Esophagus muscularis mucosa (tissue), 4 donors: ENCODE measurements at regions not wholly inside any gene's neighbourhood (a gene's known extent, or its start where the extent isn't known, plus 50 kb on each side); places are given as distances from the start of the nearest gene placed in this dataset.

ENCODE experiments used
- DNase-seq: peaks from one replicate; pipeline ENCODE4 v3.0.0-alpha.2; 2017; ENCODE audit errors: extremely low spot score
- H3K27ac ChIP-seq, 4 donors: fragments of 200-600 bp; sonication (generic); replicated peaks in 1 of 4; 1 replicate in 3 of 4; 2 replicates in 1 of 4; pipeline ENCODE4 v1.5.1; 2016 to 2019; ENCODE audit warnings: mild to moderate bottlenecking in 1 of 4
- H3K27me3 ChIP-seq, 4 donors: fragments of 200-600 bp; sonication (generic); one replicate each; pipeline versions ENCODE4 v1.5.1 to v1.6.0; 2016 to 2019
- H3K36me3 ChIP-seq, 4 donors: fragments of 200-600 bp; sonication (generic); one replicate each; pipeline ENCODE4 v1.5.1; 2016 to 2019
- H3K4me1 ChIP-seq, 4 donors: fragments of 200-600 bp; sonication (generic); one replicate each; pipeline ENCODE4 v1.5.1; 2016 to 2019
- H3K4me3 ChIP-seq, 4 donors: fragments of 200-600 bp; sonication (generic); 1 replicate in 2 of 4; 2 replicates in 2 of 4; pipeline ENCODE4 v1.5.1; 2016 to 2019; ENCODE audit warnings: mild to moderate bottlenecking in 4 of 4, moderate library complexity in 1 of 4
- H3K9me3 ChIP-seq, 4 donors: fragments of 200-600 bp; sonication (generic); 1 replicate in 3 of 4; 2 replicates in 1 of 4; pipeline ENCODE4 v1.5.1; 2016 to 2019
- EP300 ChIP-seq: sonication (generic); formaldehyde crosslinking; IDR thresholded peaks from one replicate; pipeline ENCODE4 v1.6.1; 2017; ENCODE audit warnings: antibody characterized with exemption
- POLR2A ChIP-seq: fragments of 450-650 bp; IDR thresholded peaks from one replicate; pipeline ENCODE4 v1.6.1; 2017; ENCODE audit warnings: antibody characterized with exemption, moderate library complexity, mild to moderate bottlenecking, low read depth
- POLR2AphosphoS5 ChIP-seq, 2 donors: sonication (generic); formaldehyde crosslinking; IDR thresholded peaks; one replicate each; pipeline ENCODE4 v1.6.1; 2017; ENCODE audit warnings: antibody characterized with exemption in 2 of 2
- WGBS: methylation state at CpG from one replicate; pipeline ENCODE4 v1.1.5; 2018; 5-methylcytosine and 5-hydroxymethylcytosine counted together
- intact Hi-C: fragments of 100-400 bp; cut with DNase I; formaldehyde crosslinking; loops from one replicate; pipeline ENCODE4 v1.15.1; 2023
- TF ChIP-seq, protein P1 (sequence below), 3 experiments: fragments of 200-600 bp in 2 of 3; fragments of 450-650 bp in 1 of 3; sonication (generic) in 2 of 3; IDR thresholded peaks; one replicate each; pipeline ENCODE4 v1.5.1; 2017 to 2019; ENCODE audit warnings: antibody characterized with exemption in 3 of 3, mild to moderate bottlenecking in 2 of 3, moderate library complexity in 1 of 3

DNA sequence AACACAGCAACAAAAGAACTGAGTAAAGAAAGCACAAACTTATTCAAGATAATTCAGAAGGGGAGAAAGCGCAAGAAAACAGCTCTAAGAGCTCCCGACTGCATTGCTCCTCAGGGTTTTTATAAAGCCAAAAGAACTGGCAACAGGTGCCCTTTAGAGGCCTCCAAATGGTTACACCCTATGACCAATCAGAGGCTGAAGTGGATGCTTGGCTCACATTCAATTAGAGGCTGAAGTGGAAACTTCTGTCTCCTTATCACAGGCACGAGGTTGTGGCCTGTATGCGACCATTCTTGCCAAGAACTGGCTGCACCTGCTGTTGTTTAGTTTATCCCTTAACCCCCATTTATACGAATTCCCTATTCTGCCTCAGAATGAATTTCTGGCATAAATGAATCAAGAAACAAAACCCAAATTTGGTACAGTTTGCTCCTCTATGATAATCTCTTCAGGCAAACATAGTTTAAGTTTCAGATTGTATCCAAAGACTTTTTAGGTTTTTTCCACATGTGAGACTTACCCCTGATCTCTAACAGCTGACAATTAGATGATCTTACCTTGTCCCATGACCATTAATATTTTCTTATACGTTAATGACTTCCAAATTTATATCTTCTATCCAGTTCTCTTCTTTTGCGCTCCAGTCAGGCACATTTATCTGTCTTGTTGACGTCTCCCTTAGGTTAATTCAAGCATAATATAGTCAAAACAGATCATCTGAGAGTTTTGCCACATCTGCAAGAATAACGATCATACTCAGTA is 504.8 kb downstream of the NXPH1 start:
- no peaks in the 10 kb centered on the region for H3K36me3 ChIP-seq
- no peaks in the 10 kb centered on the region for H3K9me3 ChIP-seq
- 61% methylated on average over 9 of the region's 9 CpGs for WGBS
- DNase-seq = no peak
- intact Hi-C loops = no loop called here
- H3K4me3 ChIP-seq = no peak overlapping the region
- no peaks in the 10 kb centered on the region for H3K4me1 ChIP-seq
- no peaks in the 10 kb centered on the region for H3K27me3 ChIP-seq
- TF ChIP-seq POLR2A (no peak), POLR2AphosphoS5 (IDR thresholded peaks at IDR 0.05) (no peak), EP300 (no peak)
- TF ChIP-seq, protein P1, sequence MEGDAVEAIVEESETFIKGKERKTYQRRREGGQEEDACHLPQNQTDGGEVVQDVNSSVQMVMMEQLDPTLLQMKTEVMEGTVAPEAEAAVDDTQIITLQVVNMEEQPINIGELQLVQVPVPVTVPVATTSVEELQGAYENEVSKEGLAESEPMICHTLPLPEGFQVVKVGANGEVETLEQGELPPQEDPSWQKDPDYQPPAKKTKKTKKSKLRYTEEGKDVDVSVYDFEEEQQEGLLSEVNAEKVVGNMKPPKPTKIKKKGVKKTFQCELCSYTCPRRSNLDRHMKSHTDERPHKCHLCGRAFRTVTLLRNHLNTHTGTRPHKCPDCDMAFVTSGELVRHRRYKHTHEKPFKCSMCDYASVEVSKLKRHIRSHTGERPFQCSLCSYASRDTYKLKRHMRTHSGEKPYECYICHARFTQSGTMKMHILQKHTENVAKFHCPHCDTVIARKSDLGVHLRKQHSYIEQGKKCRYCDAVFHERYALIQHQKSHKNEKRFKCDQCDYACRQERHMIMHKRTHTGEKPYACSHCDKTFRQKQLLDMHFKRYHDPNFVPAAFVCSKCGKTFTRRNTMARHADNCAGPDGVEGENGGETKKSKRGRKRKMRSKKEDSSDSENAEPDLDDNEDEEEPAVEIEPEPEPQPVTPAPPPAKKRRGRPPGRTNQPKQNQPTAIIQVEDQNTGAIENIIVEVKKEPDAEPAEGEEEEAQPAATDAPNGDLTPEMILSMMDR (IDR thresholded peaks at IDR 0.05) = no peak
- no peak overlapping the region for H3K27ac ChIP-seq

DNA sequence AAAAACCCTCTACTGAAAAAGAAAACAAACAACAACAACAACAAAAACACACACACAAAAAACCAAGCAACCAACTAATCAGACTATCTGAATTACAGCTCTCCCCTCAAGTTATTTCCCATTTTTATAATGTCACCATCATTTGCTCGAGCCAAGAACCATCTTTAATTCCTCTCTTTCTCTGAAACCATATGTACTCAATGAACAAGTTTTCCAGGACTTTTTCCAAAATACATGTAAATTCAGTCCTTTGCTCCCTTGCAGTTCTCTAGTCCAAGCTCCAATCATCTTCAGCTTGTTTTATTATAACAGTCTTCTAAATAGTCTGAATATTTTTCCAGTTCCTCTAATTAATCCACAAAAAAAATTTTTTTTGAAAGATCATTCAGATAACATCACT is 506.0 kb downstream of the NXPH1 start:
- H3K9me3 ChIP-seq = no peaks in the 10 kb centered on the region

DNA sequence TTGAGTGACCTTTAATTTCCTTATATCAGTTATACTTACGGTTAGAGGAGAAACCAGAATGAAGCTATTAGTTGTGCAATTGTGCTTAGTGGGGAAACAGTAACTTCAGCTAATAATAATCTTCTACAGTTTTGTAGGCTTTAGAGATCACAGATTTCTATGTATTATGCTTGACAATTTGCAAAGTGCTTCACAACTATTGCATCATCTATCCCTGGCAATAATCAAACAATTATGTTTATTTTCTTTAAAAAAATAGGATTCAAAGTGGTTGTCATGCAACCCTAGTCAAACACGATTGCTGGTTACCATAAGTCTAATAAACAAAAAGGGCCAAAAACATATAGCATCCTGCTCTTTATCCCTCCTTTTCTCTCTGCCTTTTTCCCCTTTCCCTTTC is 530.3 kb downstream of the NXPH1 start:
- DNase-seq = no peak
- no peak overlapping the region for H3K27ac ChIP-seq
- H3K4me3 ChIP-seq = no peak overlapping the region
- H3K9me3 ChIP-seq = no peaks in the 10 kb centered on the region
- H3K4me1 ChIP-seq = no peaks in the 10 kb centered on the region
- 85% methylated on average over 2 of the region's 2 CpGs for WGBS
- TF ChIP-seq POLR2AphosphoS5 (IDR thresholded peaks at IDR 0.05) = no peak
- TF ChIP-seq EP300 = no peak
- no peak for TF ChIP-seq POLR2A
- no peaks in the 10 kb centered on the region for H3K36me3 ChIP-seq
- intact Hi-C loops = no loop called here
- H3K27me3 ChIP-seq = no peaks in the 10 kb centered on the region

More for the DNA sequence above, 506.0 kb downstream of the NXPH1 start:
- H3K27ac ChIP-seq = no peak overlapping the region
- intact Hi-C loops = no loop called here
- no peaks in the 10 kb centered on the region for H3K4me1 ChIP-seq
- no peak for DNase-seq
- TF ChIP-seq POLR2AphosphoS5 (IDR thresholded peaks at IDR 0.05) (no peak), POLR2A (no peak), EP300 (no peak)
- TF ChIP-seq, protein P1 (IDR thresholded peaks at IDR 0.05) = no peak
- WGBS = 57% methylated on average over 1 of the region's 1 CpG
- no peaks in the 10 kb centered on the region for H3K36me3 ChIP-seq
- H3K4me3 ChIP-seq = no peak overlapping the region
- no peaks in the 10 kb centered on the region for H3K27me3 ChIP-seq

DNA sequence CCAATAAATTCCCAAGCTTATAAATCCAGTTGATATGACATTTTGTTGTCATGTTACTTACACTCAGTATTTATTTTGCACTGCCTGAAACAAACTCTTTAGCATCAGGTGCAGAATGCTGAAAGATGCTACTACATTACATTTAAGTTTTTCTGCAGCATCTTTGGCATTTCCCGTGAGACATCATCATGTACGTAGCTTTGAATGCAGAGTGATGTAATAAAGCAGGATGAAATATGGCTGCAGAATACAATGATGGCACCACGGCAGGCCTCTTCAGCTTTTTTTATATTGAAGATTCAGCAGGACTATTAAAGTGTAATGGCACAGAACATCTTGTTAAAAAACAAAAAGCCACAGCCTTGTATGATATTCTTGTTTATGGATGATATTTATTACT is 531.8 kb downstream of the NXPH1 start:
- H3K27me3 ChIP-seq = no peaks in the 10 kb centered on the region
- H3K27ac ChIP-seq = no peak overlapping the region
- no peaks in the 10 kb centered on the region for H3K9me3 ChIP-seq
- H3K4me1 ChIP-seq = no peaks in the 10 kb centered on the region
- WGBS = 75% methylated on average over 3 of the region's 3 CpGs
- TF ChIP-seq EP300 (no peak), POLR2A (no peak), POLR2AphosphoS5 (IDR thresholded peaks at IDR 0.05) (no peak)
- TF ChIP-seq, protein P1 (IDR thresholded peaks at IDR 0.05) = no peak
- no peaks in the 10 kb centered on the region for H3K36me3 ChIP-seq
- intact Hi-C loops = no loop called here
- DNase-seq = no peak
- H3K4me3 ChIP-seq = no peak overlapping the region

DNA sequence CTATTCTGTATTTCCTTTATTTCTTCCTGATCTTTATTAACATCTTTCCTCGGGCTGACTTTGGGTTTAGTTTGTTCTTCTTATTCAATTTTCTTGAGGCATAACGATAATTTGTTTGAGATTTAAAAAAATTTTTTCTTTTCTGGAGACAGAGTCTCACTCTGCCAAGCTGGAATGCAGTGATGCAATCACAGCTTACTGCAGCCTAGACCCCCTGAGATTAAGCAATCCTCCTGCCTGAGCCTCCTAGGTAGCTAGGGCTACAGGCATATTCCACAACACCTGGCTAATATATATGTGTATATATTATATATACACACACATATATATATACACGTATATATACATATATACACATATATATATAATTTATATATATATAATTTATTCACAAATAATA is 540.2 kb downstream of the NXPH1 start:
- Histone ChIP-seq H3K9me3 (peaks cover 0 to 8% (median 0%) of the 10 kb centered on the region in 4 donors), H3K4me1 (no peaks in the 10 kb centered on the region), H3K27ac (no peak overlapping the region), H3K4me3 (no peak overlapping the region), H3K36me3 (no peaks in the 10 kb centered on the region), H3K27me3 (no peaks in the 10 kb centered on the region)
- TF ChIP-seq POLR2AphosphoS5 (IDR thresholded peaks at IDR 0.05) = no peak
- TF ChIP-seq, protein P1 (IDR thresholded peaks at IDR 0.05) = no peak
- no peak for TF ChIP-seq POLR2A
- TF ChIP-seq EP300 = no peak
- intact Hi-C loops = no loop called here
- WGBS = 79% methylated on average over 3 of the region's 3 CpGs
- no peak for DNase-seq
